GM23338 (cell line): ENCODE measurements at regions not wholly inside any gene's neighbourhood (a gene's known extent, or its start where the extent isn't known, plus 50 kb on each side); places are given as distances from the start of the nearest gene placed in this dataset.

ENCODE experiments used
- ATAC-seq: fragments of 200-7000 bp; cut with Tn5 transposase; 3 replicates; pipeline ENCODE4 v1.9.1; 2020
- DNase-seq: peaks from one replicate; pipeline ENCODE4 v3.0.0-alpha.2; 2015; ENCODE audit warnings: low spot score
- H2AFZ ChIP-seq: fragments of 200-600 bp; sonication (generic); 2 replicates; pipeline ENCODE4 v1.8.0; 2016; ENCODE audit warnings: antibody characterized with exemption, mild to moderate bottlenecking, moderate library complexity
- H3F3A ChIP-seq: fragments of 200-600 bp; sonication (generic); replicated peaks from 2 replicates; pipeline ENCODE4 v1.8.0; 2017; ENCODE audit warnings: antibody characterized with exemption, mixed run types, low read depth
- H3K27ac ChIP-seq: fragments of 200-600 bp; sonication (generic); 2 replicates; pipeline ENCODE4 v1.6.1; 2016; ENCODE audit warnings: low read depth
- H3K27me3 ChIP-seq: fragments of 200-600 bp; sonication (generic); 2 replicates; pipeline ENCODE4 v1.8.0; 2016; ENCODE audit warnings: mild to moderate bottlenecking, mixed run types, moderate library complexity; ENCODE audit not compliant: insufficient read depth
- H3K36me3 ChIP-seq: fragments of 200-600 bp; sonication (generic); 2 replicates; pipeline ENCODE4 v1.8.0; 2016; ENCODE audit warnings: mild to moderate bottlenecking; ENCODE audit not compliant: insufficient read depth
- H3K4me1 ChIP-seq: fragments of 200-600 bp; sonication (generic); 2 replicates; pipeline ENCODE4 v1.8.0; 2016; ENCODE audit warnings: mild to moderate bottlenecking, moderate library complexity; ENCODE audit not compliant: insufficient read depth
- H3K4me2 ChIP-seq: fragments of 200-600 bp; sonication (generic); 2 replicates; pipeline ENCODE4 v1.7.1; 2017; ENCODE audit warnings: mixed run types
- H3K4me3 ChIP-seq: fragments of 200-600 bp; sonication (generic); 2 replicates; pipeline ENCODE4 v1.6.1; 2016; ENCODE audit warnings: mixed run types
- H3K79me2 ChIP-seq: fragments of 200-600 bp; sonication (generic); replicated peaks from 2 replicates; pipeline ENCODE4 v1.8.0; 2017; ENCODE audit warnings: mild to moderate bottlenecking; ENCODE audit not compliant: insufficient read depth
- H3K9me2 ChIP-seq: fragments of 200-600 bp; sonication (generic); 2 replicates; pipeline ENCODE4 v1.8.0; 2017; ENCODE audit not compliant: insufficient read depth
- H4K20me1 ChIP-seq: fragments of 200-600 bp; sonication (generic); replicated peaks from 2 replicates; pipeline ENCODE4 v1.8.0; 2017; ENCODE audit warnings: mild to moderate bottlenecking; ENCODE audit not compliant: insufficient read depth
- H3K27ac Mint-ChIP-seq: 2 replicates; pipeline ENCODE4 v1.8.0; 2020; ENCODE audit warnings: inconsistent platforms, mild to moderate bottlenecking, moderate library complexity, mixed read lengths
- H3K27me3 Mint-ChIP-seq: 3 replicates; pipeline ENCODE4 v1.8.0; 2022; ENCODE audit warnings: low read depth, mild to moderate bottlenecking, moderate library complexity, mixed read lengths, inconsistent platforms; ENCODE audit not compliant: insufficient read depth, poor library complexity
- H3K36me3 Mint-ChIP-seq: 3 replicates; pipeline ENCODE4 v1.8.0; 2021; ENCODE audit warnings: low read depth, mild to moderate bottlenecking, inconsistent platforms, moderate library complexity, mixed read lengths
- H3K4me1 Mint-ChIP-seq: 3 replicates; pipeline ENCODE4 v1.8.0; 2020; ENCODE audit warnings: mild to moderate bottlenecking, inconsistent platforms, mixed read lengths
- H3K4me3 Mint-ChIP-seq: 3 replicates; pipeline ENCODE4 v1.8.0; 2021; ENCODE audit warnings: moderate library complexity, mild to moderate bottlenecking, inconsistent platforms, mixed read lengths
- H3K9me3 Mint-ChIP-seq: 3 replicates; pipeline ENCODE4 v1.8.0; 2020; ENCODE audit warnings: moderate library complexity, mild to moderate bottlenecking, inconsistent platforms, mixed read lengths
- CREB1 ChIP-seq: fragments of 250-450 bp; sonication (Bioruptor Pico); IDR thresholded peaks from 2 replicates; pipeline ENCODE4 v1.5.0; 2020; ENCODE audit warnings: low read depth, mild to moderate bottlenecking, moderate library complexity
- ETS1 ChIP-seq: IDR thresholded peaks from 2 replicates; pipeline ENCODE4 v1.6.1; 2016; ENCODE audit warnings: antibody characterized with exemption
- EZH2 ChIP-seq: fragments of 200-600 bp; sonication (generic); IDR thresholded peaks from one replicate; pipeline ENCODE4 v1.8.0; 2017; ENCODE audit warnings: antibody characterized with exemption, mild to moderate bottlenecking, low read depth; ENCODE audit not compliant: unreplicated experiment
- EZH2phosphoT487 ChIP-seq: fragments of 200-600 bp; sonication (generic); IDR thresholded peaks from one replicate; pipeline ENCODE4 v1.8.1; 2018; ENCODE audit warnings: antibody characterized with exemption; ENCODE audit not compliant: unreplicated experiment
- JUNB ChIP-seq: IDR thresholded peaks from one replicate; pipeline ENCODE4 v1.6.1; 2016; ENCODE audit warnings: antibody characterized with exemption; ENCODE audit not compliant: unreplicated experiment
- NANOG ChIP-seq: IDR thresholded peaks from 2 replicates; pipeline ENCODE4 v1.6.1; 2016; ENCODE audit warnings: antibody characterized with exemption, borderline replicate concordance
- POLR2AphosphoS5 ChIP-seq: IDR thresholded peaks from 2 replicates; pipeline ENCODE4 v1.6.1; 2016; ENCODE audit warnings: antibody characterized with exemption, low read depth
- STAT1 ChIP-seq: IDR thresholded peaks from one replicate; pipeline ENCODE4 v1.6.1; 2016; ENCODE audit warnings: antibody characterized with exemption; ENCODE audit not compliant: unreplicated experiment
- ZNF114 ChIP-seq: fragments of 250-450 bp; sonication (Bioruptor Pico); IDR thresholded peaks from 2 replicates; pipeline ENCODE4 v1.5.0; 2020; ENCODE audit warnings: mild to moderate bottlenecking, moderate library complexity
- ZNF331 ChIP-seq: fragments of 250-450 bp; sonication (Bioruptor Pico); IDR thresholded peaks from 2 replicates; pipeline ENCODE4 v1.5.0; 2020; ENCODE audit warnings: low read depth, mild to moderate bottlenecking, moderate library complexity
- ZNF462 ChIP-seq: fragments of 250-450 bp; sonication (Bioruptor Pico); IDR thresholded peaks from 2 replicates; pipeline ENCODE4 v1.5.0; 2020; ENCODE audit warnings: mild to moderate bottlenecking, moderate library complexity
- TF ChIP-seq, protein P1 (sequence below), 2 experiments: fragments of 200-600 bp in 1 of 2; sonication (generic) in 1 of 2; conservative IDR thresholded peaks; 2 replicates each; pipeline versions ENCODE4 v1.5.1 to v1.6.1; 2016 to 2017; ENCODE audit warnings: antibody characterized with exemption in 2 of 2, low read depth in 2 of 2, mild to moderate bottlenecking in 2 of 2, moderate library complexity in 1 of 2
- TF ChIP-seq, protein P2 (sequence below): IDR thresholded peaks from one replicate; pipeline ENCODE4 v1.6.1; 2018; ENCODE audit warnings: antibody characterized with exemption; ENCODE audit not compliant: unreplicated experiment

DNA sequence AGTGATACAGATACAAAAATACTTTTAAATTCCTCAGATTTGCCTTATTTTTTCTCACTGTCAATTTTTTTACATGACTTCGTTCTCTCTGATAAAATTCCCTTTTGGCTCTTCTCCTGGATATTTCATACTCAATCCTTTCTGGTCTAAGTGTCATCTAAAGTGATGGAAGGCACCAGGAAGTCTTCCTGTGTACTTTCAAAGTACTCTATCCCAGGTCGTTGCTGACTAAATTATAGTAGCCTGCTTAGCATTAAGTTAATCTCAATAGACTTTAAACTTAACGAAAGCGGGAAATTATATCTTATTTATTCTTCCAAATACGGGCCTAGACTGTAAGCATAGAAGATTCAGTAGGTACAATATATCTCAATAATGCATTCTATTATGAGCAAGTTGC lies 67.8 kb downstream of the CASP12 start:
- Histone ChIP-seq H3K9me2 (no peaks in the 10 kb centered on the region), H2AFZ (no peak overlapping the region), H3F3A (no peaks in the 10 kb centered on the region), H4K20me1 (no peaks in the 10 kb centered on the region), H3K79me2 (no peaks in the 10 kb centered on the region), H3K36me3 (no peaks in the 10 kb centered on the region), H3K27ac (no peak overlapping the region), H3K27me3 (no peaks in the 10 kb centered on the region), H3K4me2 (no peak overlapping the region), H3K4me3 (no peak overlapping the region), H3K4me1 (no peaks in the 10 kb centered on the region)
- Mint-ChIP-seq H3K27me3 (no peaks in the 10 kb centered on the region), H3K9me3 (no peaks in the 10 kb centered on the region), H3K36me3 (peaks cover 2% of the 10 kb centered on the region; the same call in 1 of the 3 replicates), H3K4me3 (no peak overlapping the region), H3K4me1 (no peaks in the 10 kb centered on the region), H3K27ac (no peak overlapping the region)
- TF ChIP-seq ZNF331 (CRISPR knock-in tag) (no peak), CREB1 (CRISPR knock-in tag) (no peak), JUNB (no peak), EZH2 (no peak), NANOG (no peak), ETS1 (no peak), POLR2AphosphoS5 (no peak), ZNF114 (CRISPR knock-in tag) (no peak), ZNF462 (CRISPR knock-in tag) (no peak), STAT1 (no peak), EZH2phosphoT487 (no peak)
- TF ChIP-seq, protein P1, sequence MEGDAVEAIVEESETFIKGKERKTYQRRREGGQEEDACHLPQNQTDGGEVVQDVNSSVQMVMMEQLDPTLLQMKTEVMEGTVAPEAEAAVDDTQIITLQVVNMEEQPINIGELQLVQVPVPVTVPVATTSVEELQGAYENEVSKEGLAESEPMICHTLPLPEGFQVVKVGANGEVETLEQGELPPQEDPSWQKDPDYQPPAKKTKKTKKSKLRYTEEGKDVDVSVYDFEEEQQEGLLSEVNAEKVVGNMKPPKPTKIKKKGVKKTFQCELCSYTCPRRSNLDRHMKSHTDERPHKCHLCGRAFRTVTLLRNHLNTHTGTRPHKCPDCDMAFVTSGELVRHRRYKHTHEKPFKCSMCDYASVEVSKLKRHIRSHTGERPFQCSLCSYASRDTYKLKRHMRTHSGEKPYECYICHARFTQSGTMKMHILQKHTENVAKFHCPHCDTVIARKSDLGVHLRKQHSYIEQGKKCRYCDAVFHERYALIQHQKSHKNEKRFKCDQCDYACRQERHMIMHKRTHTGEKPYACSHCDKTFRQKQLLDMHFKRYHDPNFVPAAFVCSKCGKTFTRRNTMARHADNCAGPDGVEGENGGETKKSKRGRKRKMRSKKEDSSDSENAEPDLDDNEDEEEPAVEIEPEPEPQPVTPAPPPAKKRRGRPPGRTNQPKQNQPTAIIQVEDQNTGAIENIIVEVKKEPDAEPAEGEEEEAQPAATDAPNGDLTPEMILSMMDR (conservative IDR thresholded peaks at IDR 0.05; ENCODE audit: low read depth in 2 of 2): no peak
- TF ChIP-seq, protein P2, sequence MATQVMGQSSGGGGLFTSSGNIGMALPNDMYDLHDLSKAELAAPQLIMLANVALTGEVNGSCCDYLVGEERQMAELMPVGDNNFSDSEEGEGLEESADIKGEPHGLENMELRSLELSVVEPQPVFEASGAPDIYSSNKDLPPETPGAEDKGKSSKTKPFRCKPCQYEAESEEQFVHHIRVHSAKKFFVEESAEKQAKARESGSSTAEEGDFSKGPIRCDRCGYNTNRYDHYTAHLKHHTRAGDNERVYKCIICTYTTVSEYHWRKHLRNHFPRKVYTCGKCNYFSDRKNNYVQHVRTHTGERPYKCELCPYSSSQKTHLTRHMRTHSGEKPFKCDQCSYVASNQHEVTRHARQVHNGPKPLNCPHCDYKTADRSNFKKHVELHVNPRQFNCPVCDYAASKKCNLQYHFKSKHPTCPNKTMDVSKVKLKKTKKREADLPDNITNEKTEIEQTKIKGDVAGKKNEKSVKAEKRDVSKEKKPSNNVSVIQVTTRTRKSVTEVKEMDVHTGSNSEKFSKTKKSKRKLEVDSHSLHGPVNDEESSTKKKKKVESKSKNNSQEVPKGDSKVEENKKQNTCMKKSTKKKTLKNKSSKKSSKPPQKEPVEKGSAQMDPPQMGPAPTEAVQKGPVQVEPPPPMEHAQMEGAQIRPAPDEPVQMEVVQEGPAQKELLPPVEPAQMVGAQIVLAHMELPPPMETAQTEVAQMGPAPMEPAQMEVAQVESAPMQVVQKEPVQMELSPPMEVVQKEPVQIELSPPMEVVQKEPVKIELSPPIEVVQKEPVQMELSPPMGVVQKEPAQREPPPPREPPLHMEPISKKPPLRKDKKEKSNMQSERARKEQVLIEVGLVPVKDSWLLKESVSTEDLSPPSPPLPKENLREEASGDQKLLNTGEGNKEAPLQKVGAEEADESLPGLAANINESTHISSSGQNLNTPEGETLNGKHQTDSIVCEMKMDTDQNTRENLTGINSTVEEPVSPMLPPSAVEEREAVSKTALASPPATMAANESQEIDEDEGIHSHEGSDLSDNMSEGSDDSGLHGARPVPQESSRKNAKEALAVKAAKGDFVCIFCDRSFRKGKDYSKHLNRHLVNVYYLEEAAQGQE: no peak
- ATAC-seq: no peak
- no peak for DNase-seq
